ENCODE measurements at regions not wholly inside any gene's neighbourhood (a gene's known extent, or its start where the extent isn't known, plus 50 kb on each side); places are given as distances from the start of the nearest gene placed in this dataset.

DNA sequence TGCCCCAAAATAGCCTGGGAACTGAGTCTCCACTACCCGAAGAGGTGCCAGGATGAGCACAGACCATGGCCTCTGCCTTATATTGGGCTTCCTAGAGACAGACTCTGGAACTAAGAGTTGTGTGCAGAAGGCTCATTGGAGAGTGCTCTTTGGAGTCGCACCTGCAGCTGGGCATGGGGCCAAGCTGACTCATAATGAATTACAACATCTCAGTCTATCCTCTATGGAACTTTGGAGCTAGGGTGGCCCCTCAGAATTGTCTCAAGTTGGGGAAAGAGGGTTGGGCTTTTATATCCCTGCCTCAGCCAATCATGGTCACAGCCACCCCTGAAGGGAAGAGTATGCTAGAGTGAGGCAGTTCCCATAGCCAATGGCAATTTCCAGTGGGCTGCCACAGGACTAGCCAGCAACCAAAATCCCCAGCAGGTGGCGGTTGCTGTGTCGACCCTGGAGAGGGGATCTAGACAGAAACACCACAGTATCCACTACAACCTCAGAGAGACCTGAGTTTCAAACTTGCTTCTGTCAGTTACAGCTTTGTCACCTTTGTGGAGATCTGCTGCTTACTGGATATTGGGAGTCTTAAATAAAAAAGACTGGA lies 93.8 kb downstream of the DMRTA2 start:
- DNase-seq, result peak; percentile 33
- H3K27ac ChIP-seq (ENCODE audit: low read depth in 2 of 2, low read length in 1 of 2), result peak overlapping the region in 1 of 2 experiments; percentile 92; a peak in 2 of 4 replicates
- no peaks in the 10 kb centered on the region for H4K20me1 ChIP-seq (ENCODE audit: insufficient read depth)
- no peaks in the 10 kb centered on the region for H3F3A ChIP-seq (replicated peaks; ENCODE audit: insufficient read depth)
- H2AFZ ChIP-seq (ENCODE audit: low read depth), result no peak overlapping the region
- H3K79me2 ChIP-seq (ENCODE audit: insufficient read depth), result no peaks in the 10 kb centered on the region
- no peaks in the 10 kb centered on the region for H3K27me3 ChIP-seq (ENCODE audit: insufficient read depth)
- peaks cover 0 to 39% of the 10 kb centered on the region in 2 experiments; a peak in 2 of 4 replicates for H3K4me1 ChIP-seq (ENCODE audit: control insufficient read depth in 1 of 2, insufficient read depth in 2 of 2, low read depth in 1 of 2, low read length in 1 of 2)
- H3K4me3 ChIP-seq (ENCODE audit: low read depth in 2 of 2, low read length in 1 of 2), result no peak overlapping the region
- no peak overlapping the region for H3K9ac ChIP-seq
- ChIA-PET POLR2A (no interaction called here), CTCF (interaction anchor here (2.1 to 8.8 kb wide), 2 partner anchors 58 to 222 kb away, joined by 5 to 83 read pairs; partner anchors contain the start of gene ELAVL4)
- no peak overlapping the region for H3K4me2 ChIP-seq
- WGBS (ENCODE audit: low lambda C conversion rate), result 61% methylated on average over 4 of the region's 4 CpGs
- H3K9me2 ChIP-seq, result no peaks in the 10 kb centered on the region
- TF ChIP-seq, protein P1, sequence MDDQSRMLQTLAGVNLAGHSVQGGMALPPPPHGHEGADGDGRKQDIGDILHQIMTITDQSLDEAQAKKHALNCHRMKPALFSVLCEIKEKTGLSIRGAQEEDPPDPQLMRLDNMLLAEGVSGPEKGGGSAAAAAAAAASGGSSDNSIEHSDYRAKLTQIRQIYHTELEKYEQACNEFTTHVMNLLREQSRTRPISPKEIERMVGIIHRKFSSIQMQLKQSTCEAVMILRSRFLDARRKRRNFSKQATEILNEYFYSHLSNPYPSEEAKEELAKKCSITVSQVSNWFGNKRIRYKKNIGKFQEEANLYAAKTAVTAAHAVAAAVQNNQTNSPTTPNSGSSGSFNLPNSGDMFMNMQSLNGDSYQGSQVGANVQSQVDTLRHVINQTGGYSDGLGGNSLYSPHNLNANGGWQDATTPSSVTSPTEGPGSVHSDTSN (IDR thresholded peaks at IDR 0.05), result no peak
- TF ChIP-seq SIN3A (IDR thresholded peaks at IDR 0.05; ENCODE audit: borderline replicate concordance, low read depth, low read length) (no peak), GATA2 (CRISPR knock-in tag; IDR thresholded peaks at IDR 0.05) (no peak), FOXM1 (IDR thresholded peaks at IDR 0.05; ENCODE audit: low read depth) (no peak), RAD21 (IDR thresholded peaks at IDR 0.05; ENCODE audit: low read length) (no peak), TCF12 (IDR thresholded peaks at IDR 0.05) (no peak), POLR2AphosphoS5 (IDR thresholded peaks at IDR 0.05; ENCODE audit: low read depth, low read length) (no peak), RCOR1 (IDR thresholded peaks at IDR 0.05; ENCODE audit: low read length) (no peak), NFIC (IDR thresholded peaks at IDR 0.05; ENCODE audit: borderline replicate concordance) (no peak), RFX5 (IDR thresholded peaks at IDR 0.05; ENCODE audit: low read length) (no peak), EP300 (IDR thresholded peaks at IDR 0.05; ENCODE audit: borderline replicate concordance in 1 of 2, low read depth in 1 of 2, low read length in 1 of 2) (no peak), GABPA (IDR thresholded peaks at IDR 0.05; ENCODE audit: low read depth) (no peak)
- TF ChIP-seq, protein P2, sequence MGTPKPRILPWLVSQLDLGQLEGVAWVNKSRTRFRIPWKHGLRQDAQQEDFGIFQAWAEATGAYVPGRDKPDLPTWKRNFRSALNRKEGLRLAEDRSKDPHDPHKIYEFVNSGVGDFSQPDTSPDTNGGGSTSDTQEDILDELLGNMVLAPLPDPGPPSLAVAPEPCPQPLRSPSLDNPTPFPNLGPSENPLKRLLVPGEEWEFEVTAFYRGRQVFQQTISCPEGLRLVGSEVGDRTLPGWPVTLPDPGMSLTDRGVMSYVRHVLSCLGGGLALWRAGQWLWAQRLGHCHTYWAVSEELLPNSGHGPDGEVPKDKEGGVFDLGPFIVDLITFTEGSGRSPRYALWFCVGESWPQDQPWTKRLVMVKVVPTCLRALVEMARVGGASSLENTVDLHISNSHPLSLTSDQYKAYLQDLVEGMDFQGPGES (IDR thresholded peaks at IDR 0.05; ENCODE audit: low read depth, low read length), result no peak
- TF ChIP-seq, protein P3, sequence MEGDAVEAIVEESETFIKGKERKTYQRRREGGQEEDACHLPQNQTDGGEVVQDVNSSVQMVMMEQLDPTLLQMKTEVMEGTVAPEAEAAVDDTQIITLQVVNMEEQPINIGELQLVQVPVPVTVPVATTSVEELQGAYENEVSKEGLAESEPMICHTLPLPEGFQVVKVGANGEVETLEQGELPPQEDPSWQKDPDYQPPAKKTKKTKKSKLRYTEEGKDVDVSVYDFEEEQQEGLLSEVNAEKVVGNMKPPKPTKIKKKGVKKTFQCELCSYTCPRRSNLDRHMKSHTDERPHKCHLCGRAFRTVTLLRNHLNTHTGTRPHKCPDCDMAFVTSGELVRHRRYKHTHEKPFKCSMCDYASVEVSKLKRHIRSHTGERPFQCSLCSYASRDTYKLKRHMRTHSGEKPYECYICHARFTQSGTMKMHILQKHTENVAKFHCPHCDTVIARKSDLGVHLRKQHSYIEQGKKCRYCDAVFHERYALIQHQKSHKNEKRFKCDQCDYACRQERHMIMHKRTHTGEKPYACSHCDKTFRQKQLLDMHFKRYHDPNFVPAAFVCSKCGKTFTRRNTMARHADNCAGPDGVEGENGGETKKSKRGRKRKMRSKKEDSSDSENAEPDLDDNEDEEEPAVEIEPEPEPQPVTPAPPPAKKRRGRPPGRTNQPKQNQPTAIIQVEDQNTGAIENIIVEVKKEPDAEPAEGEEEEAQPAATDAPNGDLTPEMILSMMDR (IDR thresholded peaks at IDR 0.05), result no peak
- TF ChIP-seq, protein P4, sequence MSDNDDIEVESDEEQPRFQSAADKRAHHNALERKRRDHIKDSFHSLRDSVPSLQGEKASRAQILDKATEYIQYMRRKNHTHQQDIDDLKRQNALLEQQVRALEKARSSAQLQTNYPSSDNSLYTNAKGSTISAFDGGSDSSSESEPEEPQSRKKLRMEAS (IDR thresholded peaks at IDR 0.05; ENCODE audit: low read depth), result no peak
- TF ChIP-seq, protein P5, sequence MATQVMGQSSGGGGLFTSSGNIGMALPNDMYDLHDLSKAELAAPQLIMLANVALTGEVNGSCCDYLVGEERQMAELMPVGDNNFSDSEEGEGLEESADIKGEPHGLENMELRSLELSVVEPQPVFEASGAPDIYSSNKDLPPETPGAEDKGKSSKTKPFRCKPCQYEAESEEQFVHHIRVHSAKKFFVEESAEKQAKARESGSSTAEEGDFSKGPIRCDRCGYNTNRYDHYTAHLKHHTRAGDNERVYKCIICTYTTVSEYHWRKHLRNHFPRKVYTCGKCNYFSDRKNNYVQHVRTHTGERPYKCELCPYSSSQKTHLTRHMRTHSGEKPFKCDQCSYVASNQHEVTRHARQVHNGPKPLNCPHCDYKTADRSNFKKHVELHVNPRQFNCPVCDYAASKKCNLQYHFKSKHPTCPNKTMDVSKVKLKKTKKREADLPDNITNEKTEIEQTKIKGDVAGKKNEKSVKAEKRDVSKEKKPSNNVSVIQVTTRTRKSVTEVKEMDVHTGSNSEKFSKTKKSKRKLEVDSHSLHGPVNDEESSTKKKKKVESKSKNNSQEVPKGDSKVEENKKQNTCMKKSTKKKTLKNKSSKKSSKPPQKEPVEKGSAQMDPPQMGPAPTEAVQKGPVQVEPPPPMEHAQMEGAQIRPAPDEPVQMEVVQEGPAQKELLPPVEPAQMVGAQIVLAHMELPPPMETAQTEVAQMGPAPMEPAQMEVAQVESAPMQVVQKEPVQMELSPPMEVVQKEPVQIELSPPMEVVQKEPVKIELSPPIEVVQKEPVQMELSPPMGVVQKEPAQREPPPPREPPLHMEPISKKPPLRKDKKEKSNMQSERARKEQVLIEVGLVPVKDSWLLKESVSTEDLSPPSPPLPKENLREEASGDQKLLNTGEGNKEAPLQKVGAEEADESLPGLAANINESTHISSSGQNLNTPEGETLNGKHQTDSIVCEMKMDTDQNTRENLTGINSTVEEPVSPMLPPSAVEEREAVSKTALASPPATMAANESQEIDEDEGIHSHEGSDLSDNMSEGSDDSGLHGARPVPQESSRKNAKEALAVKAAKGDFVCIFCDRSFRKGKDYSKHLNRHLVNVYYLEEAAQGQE (IDR thresholded peaks at IDR 0.05; ENCODE audit: low read depth, low read length), result no peak
- TF ChIP-seq, protein P6, sequence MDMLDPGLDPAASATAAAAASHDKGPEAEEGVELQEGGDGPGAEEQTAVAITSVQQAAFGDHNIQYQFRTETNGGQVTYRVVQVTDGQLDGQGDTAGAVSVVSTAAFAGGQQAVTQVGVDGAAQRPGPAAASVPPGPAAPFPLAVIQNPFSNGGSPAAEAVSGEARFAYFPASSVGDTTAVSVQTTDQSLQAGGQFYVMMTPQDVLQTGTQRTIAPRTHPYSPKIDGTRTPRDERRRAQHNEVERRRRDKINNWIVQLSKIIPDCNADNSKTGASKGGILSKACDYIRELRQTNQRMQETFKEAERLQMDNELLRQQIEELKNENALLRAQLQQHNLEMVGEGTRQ (IDR thresholded peaks at IDR 0.05; ENCODE audit: borderline replicate concordance, low read depth, low read length), result no peak
- no peaks in the 10 kb centered on the region for H3K9me3 ChIP-seq
- H3K36me3 ChIP-seq (replicated peaks in 1 of 2; ENCODE audit: control insufficient read depth in 1 of 2, insufficient read depth in 2 of 2, low read length in 1 of 2), result no peaks in the 10 kb centered on the region
